ENCODE measurements at regions not wholly inside any gene's neighbourhood (a gene's known extent, or its start where the extent isn't known, plus 50 kb on each side); places are given as distances from the start of the nearest gene placed in this dataset.

- FAIRE-seq (no peak), DNase-seq (ENCODE audit: low read depth, low spot score) (no peak)
- Histone ChIP-seq H2AFZ (ENCODE audit: low read depth, low read length) (no peak overlapping the region), H3K9me1 (replicated peaks; ENCODE audit: control insufficient read depth, extremely low read depth, insufficient read depth, low read length) (no peaks in the 10 kb centered on the region), H3K4me1 (ENCODE audit: control insufficient read depth, extremely low read depth, insufficient read depth, low read length) (no peaks in the 10 kb centered on the region), H3K4me2 (ENCODE audit: insufficient read depth, low read length) (no peak overlapping the region), H3K9ac (replicated peaks; ENCODE audit: extremely low read depth, insufficient read depth, low read length) (no peak overlapping the region), H3K27ac (ENCODE audit: insufficient read depth, low read depth, low read length) (no peak overlapping the region), H3K79me2 (ENCODE audit: control insufficient read depth, insufficient read depth, low read length) (no peaks in the 10 kb centered on the region), H3K9me3 (replicated peaks; ENCODE audit: control insufficient read depth, insufficient read depth, low read length) (no peaks in the 10 kb centered on the region), H3K36me3 (ENCODE audit: control insufficient read depth in 2 of 2, extremely low read depth in 1 of 2, insufficient read depth in 2 of 2, low read length in 2 of 2) (no peaks in the 10 kb centered on the region), H3K27me3 (ENCODE audit: control insufficient read depth in 2 of 2, insufficient read depth in 2 of 2, low read length in 2 of 2) (no peaks in the 10 kb centered on the region), H4K20me1 (replicated peaks; ENCODE audit: control insufficient read depth, extremely low read depth, insufficient read depth, low read length) (no peaks in the 10 kb centered on the region), H3K4me3 (replicated peaks in 1 of 3; ENCODE audit: insufficient read depth in 1 of 3, low read depth in 1 of 3, low read length in 3 of 3) (no peak overlapping the region)
- ChIA-PET POLR2A (no interaction called here), CTCF (no interaction called here)
- no TSS peak for BruUV-seq (replicated peaks)
- TF ChIP-seq CTCF (IDR thresholded peaks at IDR 0.05; ENCODE audit: extremely low read depth in 1 of 2, insufficient read depth in 1 of 2, low read depth in 1 of 2, low read length in 2 of 2) (no peak), GATA2 (IDR thresholded peaks at IDR 0.05; ENCODE audit: insufficient read depth, insufficient read length, low read depth, low read length) (no peak), FOS (IDR thresholded peaks at IDR 0.05; ENCODE audit: borderline replicate concordance, insufficient read depth, low read length) (no peak), POLR2A (IDR thresholded peaks at IDR 0.05; ENCODE audit: low read depth, low read length) (no peak), MYC (IDR thresholded peaks at IDR 0.05; ENCODE audit: low read depth, low read length) (no peak), POLR2AphosphoS5 (IDR thresholded peaks at IDR 0.05; ENCODE audit: insufficient read depth, low read depth, low read length) (no peak)
- intact Hi-C loops (cut with micrococcal nuclease) (no loop called here), dilution Hi-C loops (cut with MboI; ENCODE audit: extremely low pct_ligation_motif_present, low sequenced_read_pairs) (no loop called here)
Measured at GRCh38 chr4:100929758-100930157, 411.9 kb upstream of the EMCN start.

- CTCF ChIA-PET: interaction anchor here (1.1 kb wide), 1 partner anchor 143 kb away, joined by 3 read pairs; no protein-coding TSS in a partner anchor
- H2AFZ ChIP-seq (ENCODE audit: low read depth, low read length): no peak overlapping the region
Measured at GRCh38 chr4:100929135-100929534, 411.3 kb upstream of the EMCN start.

More at GRCh38 chr4:100929135-100929534, 411.3 kb upstream of the EMCN start:
- no peaks in the 10 kb centered on the region for H3K27me3 ChIP-seq (ENCODE audit: control insufficient read depth in 2 of 2, insufficient read depth in 2 of 2, low read length in 2 of 2)
- H3K9me1 ChIP-seq (replicated peaks; ENCODE audit: control insufficient read depth, extremely low read depth, insufficient read depth, low read length): no peaks in the 10 kb centered on the region
- no peaks in the 10 kb centered on the region for H3K79me2 ChIP-seq (ENCODE audit: control insufficient read depth, insufficient read depth, low read length)
- no peaks in the 10 kb centered on the region for H3K9me3 ChIP-seq (replicated peaks; ENCODE audit: control insufficient read depth, insufficient read depth, low read length)
- H3K4me2 ChIP-seq (ENCODE audit: insufficient read depth, low read length): no peak overlapping the region
- H3K27ac ChIP-seq (ENCODE audit: insufficient read depth, low read depth, low read length): no peak overlapping the region
- H3K4me3 ChIP-seq (replicated peaks in 1 of 3; ENCODE audit: insufficient read depth in 1 of 3, low read depth in 1 of 3, low read length in 3 of 3): no peak overlapping the region
- no peak for DNase-seq (ENCODE audit: low read depth, low spot score)
- H4K20me1 ChIP-seq (replicated peaks; ENCODE audit: control insufficient read depth, extremely low read depth, insufficient read depth, low read length): no peaks in the 10 kb centered on the region
- no peaks in the 10 kb centered on the region for H3K36me3 ChIP-seq (ENCODE audit: control insufficient read depth in 2 of 2, extremely low read depth in 1 of 2, insufficient read depth in 2 of 2, low read length in 2 of 2)
- no TSS peak for BruUV-seq (replicated peaks)
- TF ChIP-seq POLR2AphosphoS5 (IDR thresholded peaks at IDR 0.05; ENCODE audit: insufficient read depth, low read depth, low read length): no peak
- TF ChIP-seq POLR2A (IDR thresholded peaks at IDR 0.05; ENCODE audit: low read depth, low read length): no peak
- TF ChIP-seq FOS (IDR thresholded peaks at IDR 0.05; ENCODE audit: borderline replicate concordance, insufficient read depth, low read length): no peak
- TF ChIP-seq MYC (IDR thresholded peaks at IDR 0.05; ENCODE audit: low read depth, low read length): no peak
- no peak for TF ChIP-seq JUN (IDR thresholded peaks at IDR 0.05; ENCODE audit: borderline replicate concordance, insufficient read depth, insufficient read length, low read depth)
- TF ChIP-seq MAX (IDR thresholded peaks at IDR 0.05; ENCODE audit: insufficient read depth, insufficient read length): no peak
- no peak for TF ChIP-seq CTCF (IDR thresholded peaks at IDR 0.05; ENCODE audit: extremely low read depth in 1 of 2, insufficient read depth in 1 of 2, low read depth in 1 of 2, low read length in 2 of 2)
- TF ChIP-seq GATA2 (IDR thresholded peaks at IDR 0.05; ENCODE audit: insufficient read depth, insufficient read length, low read depth, low read length): no peak
- TF ChIP-seq EZH2 (IDR thresholded peaks at IDR 0.05; ENCODE audit: borderline replicate concordance, low read depth, low read length, severe bottlenecking): no peak
- POLR2A ChIA-PET: no interaction called here
- no peak for FAIRE-seq
- H3K4me1 ChIP-seq (ENCODE audit: control insufficient read depth, extremely low read depth, insufficient read depth, low read length): no peaks in the 10 kb centered on the region
- intact Hi-C loops (cut with micrococcal nuclease) (no loop called here), dilution Hi-C loops (cut with MboI; ENCODE audit: extremely low pct_ligation_motif_present, low sequenced_read_pairs) (no loop called here)
- H3K9ac ChIP-seq (replicated peaks; ENCODE audit: extremely low read depth, insufficient read depth, low read length): no peak overlapping the region

Measured in endothelial cell of umbilical vein (primary cell).